IMR-90 (cell line): ENCODE measurements at regions not wholly inside any gene's neighbourhood (a gene's known extent, or its start where the extent isn't known, plus 50 kb on each side); places are given as distances from the start of the nearest gene placed in this dataset.

Experiments used
- ATAC-seq: fragments of 200-7000 bp; cut with Tn5 transposase; 2 replicates; pipeline ENCODE4 v1.9.1; 2020; ENCODE audit warnings: low read depth, mild to moderate bottlenecking, moderate library complexity
- BruUV-seq: library from RNA; stranded (reverse); fragments of 400-500 nt; replicated peaks from 2 replicates; lab custom pipeline; 2021; lab: Mats Ljungman, UMichigan
- CTCF ChIA-PET: fragments of 300-600 bp; formaldehyde crosslinking; extraction: SDS; loops from one replicate; lab custom pipeline; 2021; ENCODE audit warnings: antibody characterized with exemption; lab: Yijun Ruan, JAX
- POLR2A ChIA-PET: fragments of 300-600 bp; sonication (Branson Sonifier 250); formaldehyde crosslinking; loops from one replicate; lab custom pipeline; 2022; ENCODE audit warnings: antibody characterized with exemption; ENCODE audit not compliant: unreplicated experiment; lab: Charles Lee
- DNase-seq: peaks from one replicate; pipeline ENCODE4 v3.0.0; 2013
- H2AFZ ChIP-seq: replicated peaks from 2 replicates; pipeline ENCODE3; 2013; ENCODE audit warnings: low read length, mild to moderate bottlenecking; ENCODE audit not compliant: poor library complexity
- H2AK5ac ChIP-seq: 2 replicates; pipeline ENCODE4 v1.6.1; 2013; ENCODE audit warnings: low read depth, low read length, inconsistent platforms
- H2AK9ac ChIP-seq: replicated peaks from 2 replicates; pipeline ENCODE3; 2013; ENCODE audit warnings: mild to moderate bottlenecking, low read depth, low read length, moderate library complexity; ENCODE audit not compliant: poor library complexity
- H2BK120ac ChIP-seq: 2 replicates; pipeline ENCODE4 v1.6.1; 2013; ENCODE audit warnings: low read depth, low read length, inconsistent platforms
- H2BK15ac ChIP-seq: 3 replicates; pipeline ENCODE4 v1.6.1; 2013; ENCODE audit warnings: low read depth, low read length, inconsistent platforms
- H2BK20ac ChIP-seq: 2 replicates; pipeline ENCODE4 v1.6.1; 2013; ENCODE audit warnings: low read depth, mild to moderate bottlenecking, inconsistent platforms, low read length, moderate library complexity
- H2BK5ac ChIP-seq: 2 replicates; pipeline ENCODE4 v1.6.1; 2013; ENCODE audit warnings: mild to moderate bottlenecking, low read depth, low read length, inconsistent platforms; ENCODE audit not compliant: poor library complexity, severe bottlenecking
- H3K14ac ChIP-seq: replicated peaks from 2 replicates; pipeline ENCODE4 v1.6.1; 2013; ENCODE audit warnings: low read depth, low read length, inconsistent platforms
- H3K18ac ChIP-seq: 2 replicates; pipeline ENCODE4 v1.6.1; 2013; ENCODE audit warnings: low read depth, low read length, control low read depth
- H3K23ac ChIP-seq: 2 replicates; pipeline ENCODE4 v1.6.1; 2013; ENCODE audit warnings: low read depth, low read length, inconsistent platforms
- H3K27ac ChIP-seq: 2 replicates; pipeline ENCODE4 v1.5.1; 2013; ENCODE audit warnings: mild to moderate bottlenecking, control low read depth, low read length; ENCODE audit not compliant: insufficient read depth
- H3K27me3 ChIP-seq: 2 replicates; pipeline ENCODE4 v1.6.1; 2013; ENCODE audit warnings: low read length; ENCODE audit not compliant: control insufficient read depth, insufficient read depth
- H3K36me3 ChIP-seq: 2 replicates; pipeline ENCODE4 v1.6.1; 2013; ENCODE audit warnings: low read length, mixed read lengths; ENCODE audit not compliant: control insufficient read depth, insufficient read depth
- H3K4ac ChIP-seq: 2 replicates; pipeline ENCODE4 v1.6.1; 2013; ENCODE audit warnings: low read depth, low read length, inconsistent platforms
- H3K4me1 ChIP-seq: 2 replicates; pipeline ENCODE4 v1.6.1; 2013; ENCODE audit warnings: low read length, mixed read lengths; ENCODE audit not compliant: control insufficient read depth, insufficient read depth
- H3K4me2 ChIP-seq: 2 replicates; pipeline ENCODE4 v1.6.1; 2013; ENCODE audit warnings: low read depth, mild to moderate bottlenecking, control low read depth, low read length, moderate library complexity
- H3K4me3 ChIP-seq: 2 replicates; pipeline ENCODE4 v1.5.1; 2013; ENCODE audit warnings: low read depth, mild to moderate bottlenecking, control low read depth, low read length, moderate library complexity; ENCODE audit not compliant: insufficient read depth
- H3K56ac ChIP-seq: 2 replicates; pipeline ENCODE4 v1.6.1; 2013; ENCODE audit warnings: low read length, inconsistent platforms; ENCODE audit not compliant: insufficient read depth; ENCODE audit errors: extremely low read depth
- H3K79me1 ChIP-seq, 2 experiments: 2 replicates each; pipeline ENCODE4 v1.6.1; 2013; ENCODE audit warnings: low read length in 2 of 2, inconsistent platforms in 1 of 2, low read depth in 1 of 2
- H3K9ac ChIP-seq: 2 replicates; pipeline ENCODE4 v1.6.1; 2013; ENCODE audit warnings: low read depth, low read length, control low read depth
- H3K9me1 ChIP-seq: 2 replicates; pipeline ENCODE4 v1.6.1; 2013; ENCODE audit warnings: low read length, inconsistent platforms; ENCODE audit not compliant: insufficient read depth
- H3K9me3 ChIP-seq: 2 replicates; pipeline ENCODE4 v1.6.1; 2013; ENCODE audit warnings: low read length; ENCODE audit not compliant: control insufficient read depth, insufficient read depth
- H4K20me1 ChIP-seq: 2 replicates; pipeline ENCODE4 v1.6.1; 2013; ENCODE audit warnings: low read length, inconsistent platforms; ENCODE audit not compliant: insufficient read depth
- H4K5ac ChIP-seq: 2 replicates; pipeline ENCODE4 v1.6.1; 2013; ENCODE audit warnings: mild to moderate bottlenecking, low read depth, low read length, control low read depth
- H4K8ac ChIP-seq, 2 experiments: 2 replicates each; pipeline ENCODE4 v1.6.1; 2013; ENCODE audit warnings: low read depth in 2 of 2, low read length in 2 of 2, control low read depth in 1 of 2, inconsistent platforms in 1 of 2
- H4K91ac ChIP-seq: 2 replicates; pipeline ENCODE4 v1.6.1; 2013; ENCODE audit warnings: low read depth, low read length, inconsistent platforms; ENCODE audit not compliant: insufficient read depth
- BHLHE40 ChIP-seq: fragments of 150-350 bp; IDR thresholded peaks from 2 replicates; pipeline ENCODE4 v1.6.1; 2016; ENCODE audit warnings: mild to moderate bottlenecking, low read depth, low read length
- CEBPB ChIP-seq: IDR thresholded peaks from 2 replicates; pipeline ENCODE4 v1.6.1; 2012; ENCODE audit warnings: low read depth, low read length, improper control_type of control experiment
- CHD1 ChIP-seq: IDR thresholded peaks from 2 replicates; pipeline ENCODE4 v1.6.1; 2012; ENCODE audit warnings: low read depth, low read length, improper control_type of control experiment
- FOS ChIP-seq: fragments of 150-350 bp; IDR thresholded peaks from 2 replicates; pipeline ENCODE4 v1.6.1; 2016; ENCODE audit warnings: low read depth, low read length
- MAFK ChIP-seq: IDR thresholded peaks from 2 replicates; pipeline ENCODE4 v1.6.1; 2012; ENCODE audit warnings: low read depth, low read length, improper control_type of control experiment
- MAZ ChIP-seq: IDR thresholded peaks from 2 replicates; pipeline ENCODE4 v1.6.1; 2012; ENCODE audit warnings: low read depth, mild to moderate bottlenecking, low read length, improper control_type of control experiment, moderate library complexity, borderline replicate concordance
- MXI1 ChIP-seq: IDR thresholded peaks from 2 replicates; pipeline ENCODE4 v1.6.1; 2012; ENCODE audit warnings: low read depth, mild to moderate bottlenecking, low read length, moderate library complexity, borderline replicate concordance
- POLR2A ChIP-seq: IDR thresholded peaks from 2 replicates; pipeline ENCODE4 v1.6.1; 2012; ENCODE audit warnings: mild to moderate bottlenecking, low read depth, low read length
- RAD21 ChIP-seq: IDR thresholded peaks from 2 replicates; pipeline ENCODE4 v1.6.1; 2012; ENCODE audit warnings: low read length, improper control_type of control experiment
- RCOR1 ChIP-seq: IDR thresholded peaks from 2 replicates; pipeline ENCODE4 v1.6.1; 2012; ENCODE audit warnings: mild to moderate bottlenecking, low read length, improper control_type of control experiment; ENCODE audit not compliant: insufficient replicate concordance
- RFX5 ChIP-seq: IDR thresholded peaks from 2 replicates; pipeline ENCODE4 v1.8.0; 2012; ENCODE audit warnings: low read depth, mild to moderate bottlenecking, low read length, moderate library complexity
- SMC3 ChIP-seq: fragments of 150-350 bp; IDR thresholded peaks from 2 replicates; pipeline ENCODE4 v1.6.1; 2016; ENCODE audit warnings: low read depth, mild to moderate bottlenecking, antibody characterized with exemption, low read length, moderate library complexity
- WGBS, 2 experiments: methylation state at CpG; one replicate each; pipeline versions ENCODE4 v1.1.5 to v1.1.7; 2013; ENCODE audit warnings: missing lambda C conversion rate in 2 of 2; ENCODE audit not compliant: insufficient read length in 1 of 2; ENCODE audit errors: extremely low coverage in 2 of 2; 5-methylcytosine and 5-hydroxymethylcytosine counted together
- dilution Hi-C: fragments of 300-500 bp; cut with HindIII; formaldehyde crosslinking; loops from one replicate; pipeline ENCODE4 v1.14.3; 2018; ENCODE audit warnings: low sequenced_read_pairs; ENCODE audit not compliant: unreplicated experiment
- in situ Hi-C: fragments of 300-500 bp; cut with MboI; formaldehyde crosslinking; loops from 3 replicates; pipeline ENCODE4 v1.14.3; 2019; ENCODE audit warnings: low sequenced_read_pairs, inconsistent platforms, mixed read lengths
- intact Hi-C: fragments of 100-400 bp; cut with micrococcal nuclease; formaldehyde crosslinking; loops from 2 replicates; pipeline ENCODE4 v1.10.0; 2022
- TF ChIP-seq, protein P1 (sequence below): fragments of 150-350 bp; IDR thresholded peaks from 2 replicates; pipeline ENCODE4 v1.6.1; 2016; ENCODE audit warnings: low read depth, mild to moderate bottlenecking, low read length, moderate library complexity, borderline replicate concordance
- TF ChIP-seq, protein P2 (sequence below): conservative IDR thresholded peaks from 2 replicates; pipeline ENCODE4 v1.5.1; 2012; ENCODE audit warnings: mild to moderate bottlenecking, low read depth, low read length, improper control_type of control experiment
- TF ChIP-seq, protein P3 (sequence below): fragments of 150-350 bp; IDR thresholded peaks from 2 replicates; pipeline ENCODE4 v1.6.1; 2017; ENCODE audit warnings: mild to moderate bottlenecking, antibody characterized with exemption, low read length, low read depth

DNA sequence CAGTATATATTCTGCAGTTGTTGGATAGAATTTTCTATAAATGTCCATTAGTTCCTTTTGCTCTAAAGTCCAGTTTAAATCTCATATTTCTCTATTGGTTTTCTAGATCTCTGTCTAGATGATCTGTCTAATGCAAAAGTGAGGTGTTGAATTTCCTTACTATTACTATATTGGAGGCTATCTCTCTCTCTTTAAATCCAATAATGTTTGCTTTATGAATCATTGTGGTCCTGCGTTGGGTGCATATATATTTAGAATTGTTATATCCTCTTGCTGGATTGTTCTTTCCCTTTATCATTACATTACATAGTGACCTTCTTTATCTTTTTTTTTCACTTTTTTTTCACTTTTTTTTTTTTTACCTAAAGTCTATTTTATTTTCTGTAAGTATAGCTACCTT is 208.5 kb upstream of the ASCC3 start:
- no peak overlapping the region for H3K14ac ChIP-seq
- H3K27me3 ChIP-seq, result no peaks in the 10 kb centered on the region
- ChIA-PET CTCF (no interaction called here), POLR2A (no interaction called here)
- no peak for ATAC-seq
- no TSS peak for BruUV-seq
- no peak overlapping the region for H2AK9ac ChIP-seq
- intact Hi-C loops (no loop called here), in situ Hi-C loops (no loop called here), dilution Hi-C loops (no loop called here)
- no peak overlapping the region for H3K56ac ChIP-seq
- no peak for DNase-seq
- H2BK120ac ChIP-seq, result no peak overlapping the region
- no peak overlapping the region for H4K8ac ChIP-seq
- no CpG with 5 or more reads among the region's 1 CpG for WGBS, 2 experiments
- H3K4me2 ChIP-seq, result no peak overlapping the region
- H3K23ac ChIP-seq, result no peak overlapping the region
- no peak overlapping the region for H2AFZ ChIP-seq
- TF ChIP-seq BHLHE40 (no peak), RFX5 (no peak), RCOR1 (no peak), SMC3 (no peak), POLR2A (no peak), MAFK (no peak), RAD21 (no peak), CHD1 (no peak), MXI1 (no peak), CEBPB (no peak), FOS (no peak), MAZ (no peak)
- TF ChIP-seq, protein P1, sequence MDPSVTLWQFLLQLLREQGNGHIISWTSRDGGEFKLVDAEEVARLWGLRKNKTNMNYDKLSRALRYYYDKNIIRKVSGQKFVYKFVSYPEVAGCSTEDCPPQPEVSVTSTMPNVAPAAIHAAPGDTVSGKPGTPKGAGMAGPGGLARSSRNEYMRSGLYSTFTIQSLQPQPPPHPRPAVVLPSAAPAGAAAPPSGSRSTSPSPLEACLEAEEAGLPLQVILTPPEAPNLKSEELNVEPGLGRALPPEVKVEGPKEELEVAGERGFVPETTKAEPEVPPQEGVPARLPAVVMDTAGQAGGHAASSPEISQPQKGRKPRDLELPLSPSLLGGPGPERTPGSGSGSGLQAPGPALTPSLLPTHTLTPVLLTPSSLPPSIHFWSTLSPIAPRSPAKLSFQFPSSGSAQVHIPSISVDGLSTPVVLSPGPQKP, result no peak
- TF ChIP-seq, protein P2, sequence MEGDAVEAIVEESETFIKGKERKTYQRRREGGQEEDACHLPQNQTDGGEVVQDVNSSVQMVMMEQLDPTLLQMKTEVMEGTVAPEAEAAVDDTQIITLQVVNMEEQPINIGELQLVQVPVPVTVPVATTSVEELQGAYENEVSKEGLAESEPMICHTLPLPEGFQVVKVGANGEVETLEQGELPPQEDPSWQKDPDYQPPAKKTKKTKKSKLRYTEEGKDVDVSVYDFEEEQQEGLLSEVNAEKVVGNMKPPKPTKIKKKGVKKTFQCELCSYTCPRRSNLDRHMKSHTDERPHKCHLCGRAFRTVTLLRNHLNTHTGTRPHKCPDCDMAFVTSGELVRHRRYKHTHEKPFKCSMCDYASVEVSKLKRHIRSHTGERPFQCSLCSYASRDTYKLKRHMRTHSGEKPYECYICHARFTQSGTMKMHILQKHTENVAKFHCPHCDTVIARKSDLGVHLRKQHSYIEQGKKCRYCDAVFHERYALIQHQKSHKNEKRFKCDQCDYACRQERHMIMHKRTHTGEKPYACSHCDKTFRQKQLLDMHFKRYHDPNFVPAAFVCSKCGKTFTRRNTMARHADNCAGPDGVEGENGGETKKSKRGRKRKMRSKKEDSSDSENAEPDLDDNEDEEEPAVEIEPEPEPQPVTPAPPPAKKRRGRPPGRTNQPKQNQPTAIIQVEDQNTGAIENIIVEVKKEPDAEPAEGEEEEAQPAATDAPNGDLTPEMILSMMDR, result no peak
- TF ChIP-seq, protein P3, sequence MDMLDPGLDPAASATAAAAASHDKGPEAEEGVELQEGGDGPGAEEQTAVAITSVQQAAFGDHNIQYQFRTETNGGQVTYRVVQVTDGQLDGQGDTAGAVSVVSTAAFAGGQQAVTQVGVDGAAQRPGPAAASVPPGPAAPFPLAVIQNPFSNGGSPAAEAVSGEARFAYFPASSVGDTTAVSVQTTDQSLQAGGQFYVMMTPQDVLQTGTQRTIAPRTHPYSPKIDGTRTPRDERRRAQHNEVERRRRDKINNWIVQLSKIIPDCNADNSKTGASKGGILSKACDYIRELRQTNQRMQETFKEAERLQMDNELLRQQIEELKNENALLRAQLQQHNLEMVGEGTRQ, result no peak
- no peaks in the 10 kb centered on the region for H3K79me1 ChIP-seq
- H3K9ac ChIP-seq, result no peak overlapping the region
- no peak overlapping the region for H3K4ac ChIP-seq
- peaks cover 4% of the 10 kb centered on the region; the same call in 1 of the 2 replicates for H3K4me1 ChIP-seq
- no peak overlapping the region for H2AK5ac ChIP-seq
- no peak overlapping the region for H3K4me3 ChIP-seq
- no peaks in the 10 kb centered on the region for H3K36me3 ChIP-seq
- H3K27ac ChIP-seq, result no peak overlapping the region
- H2BK15ac ChIP-seq, result no peak overlapping the region
- no peak overlapping the region for H4K91ac ChIP-seq
- peaks cover 11% of the 10 kb centered on the region for H3K9me3 ChIP-seq
- no peaks in the 10 kb centered on the region for H4K20me1 ChIP-seq
- no peak overlapping the region for H2BK20ac ChIP-seq
- no peak overlapping the region for H2BK5ac ChIP-seq
- no peak overlapping the region for H4K5ac ChIP-seq
- H3K18ac ChIP-seq, result no peak overlapping the region
- no peaks in the 10 kb centered on the region for H3K9me1 ChIP-seq
